ENCODE measurements at regions not wholly inside any gene's neighbourhood (a gene's known extent, or its start where the extent isn't known, plus 50 kb on each side); places are given as distances from the start of the nearest gene placed in this dataset.
"Not testable (repeated sequence)": the region's sequence is repeated elsewhere in the genome, so short reads cannot be mapped to it uniquely, and the experiment has no call there.

GRCh38 chr14:53855574-53855973 lies 101.1 kb downstream of the BMP4 start:
- FAIRE-seq, result no peak

- FAIRE-seq, result no peak
Observed at GRCh38 chr14:53855127-53855526, 101.5 kb downstream of the BMP4 start.

GRCh38 chr14:53851394-53852090 lies 105.1 kb downstream of the BMP4 start:
- FAIRE-seq, result no peak

- FAIRE-seq, result no peak
Observed at GRCh38 chr14:53850714-53851296, 105.8 kb downstream of the BMP4 start.

GRCh38 chr14:53849549-53849948 lies 107.1 kb downstream of the BMP4 start:
- no peak for FAIRE-seq

GRCh38 chr14:53848854-53849253 lies 107.8 kb downstream of the BMP4 start:
- no peak for FAIRE-seq

- no peak for FAIRE-seq
Observed at GRCh38 chr14:53847881-53848280, 108.7 kb downstream of the BMP4 start.

GRCh38 chr14:53847057-53847456 lies 109.6 kb downstream of the BMP4 start:
- no peak for FAIRE-seq

- no peak for FAIRE-seq
Observed at GRCh38 chr14:53845813-53846693, 110.6 kb downstream of the BMP4 start.

- FAIRE-seq, result no peak
Observed at GRCh38 chr14:53842938-53843337, 113.7 kb downstream of the BMP4 start.

GRCh38 chr14:53841109-53842099 lies 115.2 kb downstream of the BMP4 start:
- no peak for FAIRE-seq

- FAIRE-seq, result peak; percentile 95
Observed at GRCh38 chr14:53840444-53840843, 116.2 kb downstream of the BMP4 start.

- FAIRE-seq, result no peak
Observed at GRCh38 chr14:53838374-53838773, 118.3 kb downstream of the BMP4 start.

GRCh38 chr14:53837656-53838055 lies 119.0 kb downstream of the BMP4 start:
- FAIRE-seq, result not testable (repeated sequence)

- FAIRE-seq, result peak; percentile 24
Observed at GRCh38 chr14:53836551-53836950, 120.1 kb downstream of the BMP4 start.

- FAIRE-seq, result no peak
Observed at GRCh38 chr14:53828820-53829219, 127.8 kb downstream of the BMP4 start.

GRCh38 chr14:53824061-53824460 lies 132.6 kb downstream of the BMP4 start:
- FAIRE-seq, result no peak

GRCh38 chr14:53814392-53814791 lies 142.2 kb downstream of the BMP4 start:
- FAIRE-seq, result no peak

GRCh38 chr14:53810221-53810620 lies 146.4 kb downstream of the BMP4 start:
- no peak for FAIRE-seq

GRCh38 chr14:53808042-53808441 lies 148.6 kb downstream of the BMP4 start:
- FAIRE-seq, result no peak

GRCh38 chr14:53807542-53807941 lies 149.1 kb downstream of the BMP4 start:
- FAIRE-seq, result no peak

- no peak for FAIRE-seq
Observed at GRCh38 chr14:53807108-53807507, 149.5 kb downstream of the BMP4 start.

- no peak for FAIRE-seq
Observed at GRCh38 chr14:53796734-53797133, 159.9 kb downstream of the BMP4 start.
